Aorta (tissue), 5 donors: ENCODE measurements at regions not wholly inside any gene's neighbourhood (a gene's known extent, or its start where the extent isn't known, plus 50 kb on each side); places are given as distances from the start of the nearest gene placed in this dataset.

Experiments used
- ATAC-seq: fragments of 200-7000 bp; cut with Tn5 transposase; one replicate; pipeline ENCODE4 v1.9.1; 2022; ENCODE audit warnings: moderate library complexity; ENCODE audit not compliant: low FRiP score
- DNase-seq, 2 donors: peaks; one replicate each; pipeline ENCODE4 v3.0.0-alpha.2; 2020
- H3K27ac ChIP-seq, 2 donors: one replicate each; pipeline ENCODE4 v1.5.1; 2013; ENCODE audit warnings: low read length in 2 of 2, mild to moderate bottlenecking in 2 of 2, moderate library complexity in 2 of 2, control low read depth in 1 of 2, inconsistent platforms in 1 of 2, low read depth in 1 of 2
- H3K27me3 ChIP-seq, 2 donors: one replicate each; pipeline ENCODE4 v1.6.1; 2013; ENCODE audit warnings: control low read depth in 1 of 2, low read length in 1 of 2, mild to moderate bottlenecking in 1 of 2, moderate library complexity in 1 of 2; ENCODE audit not compliant: insufficient read depth in 2 of 2, control insufficient read depth in 1 of 2
- H3K36me3 ChIP-seq, 2 donors: one replicate each; pipeline ENCODE4 v1.6.1; 2013; ENCODE audit warnings: control low read depth in 1 of 2, low read length in 1 of 2, mild to moderate bottlenecking in 1 of 2; ENCODE audit not compliant: insufficient read depth in 2 of 2, control insufficient read depth in 1 of 2
- H3K4me1 ChIP-seq, 2 donors: one replicate each; pipeline ENCODE4 v1.6.1; 2013; ENCODE audit warnings: low read length in 2 of 2, control low read depth in 1 of 2, mild to moderate bottlenecking in 1 of 2, moderate library complexity in 1 of 2; ENCODE audit not compliant: insufficient read depth in 2 of 2, control insufficient read depth in 1 of 2
- H3K4me3 ChIP-seq, 2 donors: one replicate each; pipeline ENCODE4 v1.5.1; 2013; ENCODE audit warnings: low read length in 2 of 2, control low read depth in 1 of 2, mild to moderate bottlenecking in 1 of 2
- H3K9me3 ChIP-seq: one replicate; pipeline ENCODE4 v1.6.1; 2013; ENCODE audit warnings: mild to moderate bottlenecking, low read length; ENCODE audit not compliant: control insufficient read depth
- WGBS, 2 donors: extraction: QIAGEN DNeasy Blood & Tissue Kit; methylation state at CpG; one replicate each; pipeline ENCODE4 v1.1.7; 2013; 5-methylcytosine and 5-hydroxymethylcytosine counted together
- intact Hi-C, 2 donors: fragments of 100-400 bp; cut with DNase I; formaldehyde crosslinking; loops; one replicate each; pipeline versions ENCODE4 v1.14.2 to v1.15.0; 2022
- donor health status: healthy with polysubstance abuse.
- donor health status: Bipolar disorder and iron deficiency.
- donor health status: DM: no; HTN: no; CAD: no.
- donor health status: DM: no; HTN: no; CAD: no.
- donor health status: DM: yes; HTN: yes; CAD: no.

- no peak overlapping the region for H3K4me3 ChIP-seq
- intact Hi-C loops: no loop called here
- H3K27ac ChIP-seq: no peak overlapping the region
- no peaks in the 10 kb centered on the region for H3K27me3 ChIP-seq
- WGBS, 2 donors: 81% methylated on average over 7 of the region's 7 CpGs
- H3K4me1 ChIP-seq: no peaks in the 10 kb centered on the region
- H3K9me3 ChIP-seq: no peaks in the 10 kb centered on the region
- DNase-seq (no peak), ATAC-seq (no peak)
- H3K36me3 ChIP-seq: no peaks in the 10 kb centered on the region
Measured at GRCh38 chr10:56298941-56299340, 62.1 kb downstream of the ZWINT start.

- H3K4me3 ChIP-seq: no peak overlapping the region
- no peak for DNase-seq
- H3K27me3 ChIP-seq: no peaks in the 10 kb centered on the region
- ATAC-seq: no peak
- no peaks in the 10 kb centered on the region for H3K4me1 ChIP-seq
- intact Hi-C loops: no loop called here
- no peaks in the 10 kb centered on the region for H3K9me3 ChIP-seq
- no peaks in the 10 kb centered on the region for H3K36me3 ChIP-seq
- H3K27ac ChIP-seq: no peak overlapping the region
- WGBS, 2 donors: 81 to 94% methylated on average over 1 of the region's 1 CpG
Measured at GRCh38 chr10:56296618-56297017, 64.4 kb downstream of the ZWINT start.

- Histone ChIP-seq H3K4me1 (no peaks in the 10 kb centered on the region), H3K9me3 (no peaks in the 10 kb centered on the region), H3K27me3 (no peaks in the 10 kb centered on the region), H3K36me3 (no peaks in the 10 kb centered on the region), H3K4me3 (no peak overlapping the region), H3K27ac (no peak overlapping the region)
- no peak for DNase-seq
- intact Hi-C loops: no loop called here
- WGBS, 2 donors: 58 to 60% methylated on average over 2 of the region's 2 CpGs
- ATAC-seq: no peak
Measured at GRCh38 chr10:56288403-56288802, 72.7 kb downstream of the ZWINT start.

- intact Hi-C loops: no loop called here
Measured at GRCh38 chr10:56286096-56286495, 75.0 kb downstream of the ZWINT start.

GRCh38 chr10:56279270-56279669 is 81.8 kb downstream of the ZWINT start:
- DNase-seq: no peak
- no peaks in the 10 kb centered on the region for H3K9me3 ChIP-seq
- no peaks in the 10 kb centered on the region for H3K4me1 ChIP-seq
- H3K36me3 ChIP-seq: no peaks in the 10 kb centered on the region
- H3K27me3 ChIP-seq: no peaks in the 10 kb centered on the region
- H3K4me3 ChIP-seq: no peak overlapping the region
- intact Hi-C loops: no loop called here
- ATAC-seq: no peak
- H3K27ac ChIP-seq: no peak overlapping the region

More at GRCh38 chr10:56286096-56286495, 75.0 kb downstream of the ZWINT start:
- H3K9me3 ChIP-seq: no peaks in the 10 kb centered on the region
- H3K27me3 ChIP-seq: no peaks in the 10 kb centered on the region
- ATAC-seq (no peak), DNase-seq (no peak)
- H3K36me3 ChIP-seq: no peaks in the 10 kb centered on the region
- no peak overlapping the region for H3K4me3 ChIP-seq
- no peak overlapping the region for H3K27ac ChIP-seq
- H3K4me1 ChIP-seq: no peaks in the 10 kb centered on the region

GRCh38 chr10:56269181-56269580 is 91.9 kb downstream of the ZWINT start:
- Histone ChIP-seq H3K9me3 (no peaks in the 10 kb centered on the region), H3K4me3 (no peak overlapping the region), H3K27ac (no peak overlapping the region), H3K36me3 (no peaks in the 10 kb centered on the region), H3K27me3 (no peaks in the 10 kb centered on the region), H3K4me1 (no peaks in the 10 kb centered on the region)
- intact Hi-C loops: no loop called here
- DNase-seq (no peak), ATAC-seq (no peak)
- 37 to 42% methylated on average over 1 of the region's 1 CpG for WGBS, 2 donors

- intact Hi-C loops: no loop called here
- ATAC-seq: no peak
- no peaks in the 10 kb centered on the region for H3K9me3 ChIP-seq
- no peak for DNase-seq
- 82 to 87% methylated on average over 1 of the region's 1 CpG for WGBS, 2 donors
- H3K27me3 ChIP-seq: no peaks in the 10 kb centered on the region
- H3K36me3 ChIP-seq: no peaks in the 10 kb centered on the region
- no peaks in the 10 kb centered on the region for H3K4me1 ChIP-seq
- H3K27ac ChIP-seq: no peak overlapping the region
- no peak overlapping the region for H3K4me3 ChIP-seq
Measured at GRCh38 chr10:56266120-56266519, 94.9 kb downstream of the ZWINT start.

- Histone ChIP-seq H3K27me3 (no peaks in the 10 kb centered on the region), H3K4me3 (no peak overlapping the region), H3K27ac (no peak overlapping the region), H3K4me1 (no peaks in the 10 kb centered on the region), H3K36me3 (no peaks in the 10 kb centered on the region), H3K9me3 (no peaks in the 10 kb centered on the region)
- intact Hi-C loops: no loop called here
- DNase-seq: no peak
- no peak for ATAC-seq
Measured at GRCh38 chr10:56258991-56259390, 102.1 kb downstream of the ZWINT start.

- 64 to 69% methylated on average over 2 of the region's 2 CpGs for WGBS, 2 donors
- no peak for DNase-seq
Measured at GRCh38 chr10:56258378-56258777, 102.7 kb downstream of the ZWINT start.

More at GRCh38 chr10:56258378-56258777, 102.7 kb downstream of the ZWINT start:
- Histone ChIP-seq H3K36me3 (no peaks in the 10 kb centered on the region), H3K27ac (no peak overlapping the region), H3K9me3 (no peaks in the 10 kb centered on the region), H3K27me3 (no peaks in the 10 kb centered on the region), H3K4me3 (no peak overlapping the region), H3K4me1 (no peaks in the 10 kb centered on the region)
- ATAC-seq: no peak
- intact Hi-C loops: no loop called here
